HG02678 (cell line): ENCODE measurements at regions not wholly inside any gene's neighbourhood (a gene's known extent, or its start where the extent isn't known, plus 50 kb on each side); places are given as distances from the start of the nearest gene placed in this dataset.
"Not testable (repeated sequence)": the region's sequence is repeated elsewhere in the genome, so short reads cannot be mapped to it uniquely, and the experiment has no call there.

Source experiments
- ATAC-seq: cut with Tn5 transposase; IDR thresholded peaks from one replicate; pipeline ENCODE4 v1.9.1; 2021; ENCODE audit warnings: mild to moderate bottlenecking, moderate library complexity; ENCODE audit not compliant: unreplicated experiment

GRCh38 chrX:5708251-5708650 is 520.4 kb downstream of the NLGN4X start:
- no peak for ATAC-seq

DNA sequence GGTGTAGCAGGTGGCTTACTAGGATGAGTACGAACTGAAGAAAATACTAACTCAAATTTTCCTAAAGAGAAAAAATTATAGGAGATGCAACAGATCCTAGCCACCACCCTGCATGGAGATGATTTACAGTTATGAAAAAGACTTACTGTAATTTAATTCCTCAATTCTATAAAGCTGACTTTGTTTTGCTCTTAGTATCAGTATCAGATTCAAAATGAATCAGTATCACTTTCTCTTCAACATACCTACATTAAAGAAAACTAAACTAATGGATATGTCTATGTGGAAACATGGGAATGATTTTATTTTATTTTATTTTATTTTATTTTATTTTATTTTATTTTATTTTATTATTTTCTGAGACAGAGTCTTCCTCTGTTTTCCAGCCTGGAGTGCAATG is 525.8 kb downstream of the NLGN4X start:
- no peak for ATAC-seq

DNA sequence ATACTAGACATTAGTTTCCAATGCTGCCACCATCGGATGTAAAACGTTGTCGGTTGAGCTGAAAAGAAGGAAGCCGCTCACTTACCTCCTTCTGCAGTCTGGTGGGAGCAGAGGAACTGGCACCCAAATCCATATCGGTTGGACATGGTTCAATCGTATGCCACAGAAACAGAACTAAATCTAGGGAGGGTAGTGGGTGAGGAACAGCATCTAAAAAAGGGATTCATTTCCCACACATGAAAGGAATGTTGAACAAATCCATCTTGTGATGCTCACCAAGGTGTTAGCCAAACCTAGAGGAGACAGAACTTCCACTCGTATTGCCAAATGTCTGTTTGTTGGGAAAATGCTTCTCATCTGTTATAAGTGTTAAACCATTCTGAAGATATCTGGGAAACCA is 532.7 kb downstream of the NLGN4X start:
- ATAC-seq = no peak

DNA sequence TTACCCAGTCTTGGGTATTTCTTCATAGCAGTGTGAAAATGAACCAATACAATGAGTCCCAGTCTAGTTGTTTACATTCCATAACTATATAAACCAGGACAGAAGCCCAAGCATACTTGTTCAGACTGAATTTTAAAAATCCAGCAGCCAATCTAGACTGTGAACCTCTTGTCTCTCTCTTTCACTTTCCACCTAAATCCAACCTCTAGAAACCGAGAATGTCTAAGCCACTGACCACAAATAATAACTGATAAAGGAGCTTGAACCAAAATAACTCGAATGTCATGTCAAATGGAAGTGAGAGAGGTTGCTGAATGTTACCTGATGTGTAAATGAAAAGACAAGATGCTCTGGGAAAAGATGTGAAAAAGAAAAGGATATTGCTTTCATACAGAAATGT is 544.7 kb downstream of the NLGN4X start:
- no peak for ATAC-seq

- no peak for ATAC-seq
Observed at GRCh38 chrX:5681159-5681558, 547.5 kb downstream of the NLGN4X start.

DNA sequence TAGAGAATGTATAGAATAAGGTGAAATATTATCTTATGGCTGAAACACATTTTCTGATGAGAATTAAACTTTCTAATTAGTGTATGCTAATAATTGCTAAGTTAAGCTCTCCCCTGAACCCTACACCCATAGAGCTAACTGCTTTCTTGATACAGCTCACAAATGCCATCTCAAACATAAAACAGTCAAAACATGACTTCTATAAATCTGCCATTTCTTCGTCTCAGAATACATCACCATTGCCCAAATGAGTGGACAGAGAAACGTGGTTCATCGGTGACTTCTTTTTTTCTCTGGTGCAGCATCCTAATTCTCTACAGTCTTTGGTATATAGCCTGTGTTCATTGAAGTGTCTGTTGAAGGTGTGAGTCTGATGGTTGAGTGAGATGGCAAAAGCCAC is 554.6 kb downstream of the NLGN4X start:
- ATAC-seq = no peak

GRCh38 chrX:5672099-5672498 is 556.6 kb downstream of the NLGN4X start:
- no peak for ATAC-seq

DNA sequence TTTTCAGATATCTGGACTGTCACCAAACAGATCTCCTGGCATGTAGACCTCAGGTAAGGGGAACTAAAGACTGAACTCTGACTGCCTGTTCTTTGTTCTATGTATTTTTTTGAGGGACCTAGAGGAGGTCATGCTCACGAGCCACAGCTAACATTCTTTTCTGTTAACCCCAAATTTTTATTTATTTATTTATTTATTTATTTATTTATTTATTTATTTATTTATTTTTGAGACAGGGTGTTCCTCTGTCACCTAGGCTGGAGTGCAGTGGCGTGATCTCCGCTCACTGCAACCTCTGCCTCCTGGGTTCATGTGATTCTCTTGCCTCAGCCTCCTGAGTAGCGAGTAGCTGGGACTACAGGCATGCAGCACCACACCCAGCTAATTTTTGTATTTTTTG is 562.0 kb downstream of the NLGN4X start:
- ATAC-seq = not testable (repeated sequence)

GRCh38 chrX:5656544-5656943 is 572.1 kb downstream of the NLGN4X start:
- ATAC-seq = no peak

DNA sequence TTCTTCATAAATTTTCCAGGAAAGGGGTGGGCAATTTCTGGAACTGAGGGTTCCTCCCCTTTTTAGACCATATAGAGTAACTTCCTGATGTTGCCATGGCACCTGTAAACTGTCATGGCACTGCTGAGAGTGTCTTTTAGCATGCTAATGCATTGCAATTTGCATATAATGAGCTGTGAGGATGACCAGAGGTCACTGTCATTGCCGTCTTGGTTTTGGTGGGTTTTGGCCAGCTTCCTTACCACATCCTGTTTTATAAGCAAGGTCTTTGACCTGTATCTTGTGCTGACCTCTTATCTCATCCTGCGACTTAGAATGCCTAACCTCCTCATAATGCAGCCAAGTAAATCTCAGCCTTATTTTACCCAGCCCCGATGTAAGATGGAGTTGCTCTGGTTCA is 577.8 kb downstream of the NLGN4X start:
- ATAC-seq = no peak

GRCh38 chrX:5648941-5649568 is 579.6 kb downstream of the NLGN4X start:
- no peak for ATAC-seq

DNA sequence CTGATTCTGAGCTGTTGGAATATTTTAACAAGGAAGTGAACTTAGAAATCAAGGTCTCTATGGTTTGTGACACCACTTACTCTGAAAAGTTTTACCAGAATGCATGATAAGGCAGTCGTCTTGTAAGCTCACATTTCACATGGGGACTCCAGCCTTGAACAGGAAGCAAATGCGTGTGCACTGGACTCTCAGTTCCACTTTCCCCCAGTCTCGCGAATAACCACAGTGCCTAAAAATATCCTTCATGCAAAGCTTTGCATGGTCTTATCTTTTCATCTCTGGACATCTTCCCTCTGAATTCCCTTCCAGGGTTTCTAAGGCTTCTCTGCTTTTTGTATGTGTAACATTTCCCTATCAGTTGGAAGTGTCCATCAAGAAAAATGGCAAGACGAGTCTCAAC is 581.8 kb downstream of the NLGN4X start:
- ATAC-seq = peak; percentile 94

DNA sequence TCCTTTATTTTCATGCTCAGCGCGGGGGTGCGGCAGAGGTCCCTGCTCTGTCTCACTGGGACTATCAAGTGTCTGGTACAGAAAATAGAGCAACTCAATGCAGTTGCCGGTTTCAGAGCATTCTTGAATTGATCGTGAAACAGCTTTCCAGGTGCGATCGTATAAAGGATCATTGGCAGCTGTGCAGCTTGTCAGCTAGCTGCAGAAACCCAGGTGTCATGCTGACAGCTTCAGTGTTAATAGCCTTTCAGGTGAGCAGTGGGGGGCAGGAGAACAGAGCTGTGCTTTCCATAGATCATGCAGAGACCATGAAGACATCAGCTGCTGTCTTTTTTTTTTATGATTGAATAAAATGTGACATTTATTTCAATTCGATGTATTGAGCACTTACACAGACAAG is 583.9 kb downstream of the NLGN4X start:
- ATAC-seq = no peak

- no peak for ATAC-seq
Observed at GRCh38 chrX:5640071-5640470, 588.6 kb downstream of the NLGN4X start.

DNA sequence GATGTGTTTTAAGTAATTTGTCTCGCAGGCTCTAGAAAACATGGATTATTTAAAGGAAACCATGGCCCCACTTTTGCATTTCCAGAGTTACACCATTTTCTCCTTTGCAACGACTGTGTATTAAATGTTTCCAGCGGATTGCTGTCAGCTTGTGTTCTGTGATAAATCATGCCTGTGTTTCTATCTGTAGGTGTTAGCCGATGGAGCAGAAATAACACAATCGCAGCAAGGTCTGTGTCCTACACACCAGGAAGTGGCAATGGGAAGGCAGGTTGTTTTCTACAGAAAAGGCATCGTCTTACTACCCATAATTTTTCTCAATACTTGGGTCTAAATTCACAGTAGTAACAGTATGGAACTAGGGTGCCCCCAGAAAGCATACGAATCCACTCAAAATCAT is 590.1 kb downstream of the NLGN4X start:
- ATAC-seq = no peak

GRCh38 chrX:5632887-5633286 is 595.8 kb downstream of the NLGN4X start:
- ATAC-seq = no peak

DNA sequence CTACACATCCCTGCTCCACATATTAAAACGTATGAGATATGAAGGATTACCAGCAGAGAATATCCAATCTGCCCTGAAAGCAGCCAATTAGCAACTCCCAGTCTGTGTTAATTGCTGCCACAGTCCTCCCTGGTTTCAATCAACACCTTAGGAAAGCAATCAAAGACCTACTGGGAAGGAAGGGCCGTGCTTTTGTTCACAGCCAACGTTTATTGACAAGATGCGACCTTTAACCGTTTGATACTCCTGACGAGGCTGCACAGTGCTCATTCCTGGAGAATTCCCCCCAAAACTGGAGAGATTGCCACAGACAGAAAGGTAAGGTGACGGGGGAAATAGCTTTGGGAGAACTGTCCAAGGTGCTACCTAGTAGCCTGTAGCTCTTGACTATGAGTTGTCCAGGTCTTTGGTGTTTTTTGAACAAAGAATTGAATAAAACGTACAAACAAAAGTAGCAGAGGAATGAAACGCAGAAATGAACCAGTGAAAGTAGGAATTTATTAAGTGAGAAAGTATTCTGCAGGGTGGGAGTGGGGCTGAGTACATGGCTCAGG is 596.5 kb downstream of the NLGN4X start:
- ATAC-seq = no peak

DNA sequence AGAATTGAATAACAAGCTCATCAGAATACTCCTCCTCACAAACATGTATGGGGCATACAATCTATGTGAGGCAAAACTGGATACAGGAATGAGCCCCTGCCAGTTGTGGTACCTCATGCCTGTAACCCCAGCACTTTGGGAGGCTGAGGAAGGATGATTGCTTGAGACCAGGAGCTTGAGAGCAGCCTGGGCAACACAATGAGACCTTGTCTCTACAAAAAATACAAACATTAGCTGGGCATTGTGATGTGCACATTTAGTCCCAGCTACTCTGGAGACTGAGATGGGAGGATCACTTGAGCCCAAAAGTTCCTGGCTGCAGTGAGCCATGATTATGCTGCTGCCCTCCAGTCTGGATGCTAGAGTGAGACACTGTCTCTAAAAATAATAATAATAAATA is 611.0 kb downstream of the NLGN4X start:
- ATAC-seq = no peak

DNA sequence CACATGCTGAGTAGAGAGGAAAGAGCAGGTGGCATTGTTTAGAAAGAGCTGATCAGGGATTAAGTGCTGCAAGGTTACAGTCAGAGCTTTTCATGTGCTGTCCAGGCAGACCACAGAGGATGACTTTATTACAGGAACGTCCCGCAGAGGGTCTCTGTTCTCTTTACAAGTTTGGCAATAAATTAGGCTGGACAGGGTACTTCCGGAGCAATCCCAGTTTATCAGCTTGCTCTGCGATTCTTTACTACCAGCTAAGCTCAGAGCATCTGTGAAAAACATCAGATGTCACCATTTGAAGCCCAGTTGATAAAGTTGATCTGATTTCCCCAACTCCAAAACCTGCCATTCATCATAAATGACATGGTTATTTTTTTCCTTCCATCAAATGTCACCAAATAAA is 633.1 kb downstream of the NLGN4X start:
- no peak for ATAC-seq

GRCh38 chrX:5586726-5587125 is 641.9 kb downstream of the NLGN4X start:
- ATAC-seq = no peak

GRCh38 chrX:5575407-5575806 is 653.3 kb downstream of the NLGN4X start:
- ATAC-seq = no peak

- no peak for ATAC-seq
Observed at GRCh38 chrX:5568934-5569333, 659.7 kb downstream of the NLGN4X start.

DNA sequence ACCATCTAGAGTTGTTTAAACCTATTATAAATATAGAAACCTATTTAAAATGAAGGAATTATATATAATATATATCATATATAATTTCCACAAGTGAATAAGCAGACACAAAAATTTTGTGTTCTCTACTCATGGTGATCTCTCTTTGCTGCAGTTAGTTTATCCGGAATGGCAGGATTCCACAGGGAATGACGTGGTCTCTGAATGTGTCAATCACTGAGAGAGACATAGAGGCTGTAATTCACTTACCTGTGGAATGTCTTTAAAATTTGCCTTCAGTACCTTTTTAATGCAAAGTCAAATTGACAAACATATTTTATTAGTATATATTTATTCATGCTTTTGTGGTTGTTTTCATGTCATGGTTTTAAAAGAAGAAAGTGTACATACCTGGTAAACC is 669.3 kb downstream of the NLGN4X start:
- ATAC-seq = no peak
